ENCODE measurements at regions not wholly inside any gene's neighbourhood (a gene's known extent, or its start where the extent isn't known, plus 50 kb on each side); places are given as distances from the start of the nearest gene placed in this dataset.
"Not testable (repeated sequence)": the region's sequence is repeated elsewhere in the genome, so short reads cannot be mapped to it uniquely, and the experiment has no call there.

DNA sequence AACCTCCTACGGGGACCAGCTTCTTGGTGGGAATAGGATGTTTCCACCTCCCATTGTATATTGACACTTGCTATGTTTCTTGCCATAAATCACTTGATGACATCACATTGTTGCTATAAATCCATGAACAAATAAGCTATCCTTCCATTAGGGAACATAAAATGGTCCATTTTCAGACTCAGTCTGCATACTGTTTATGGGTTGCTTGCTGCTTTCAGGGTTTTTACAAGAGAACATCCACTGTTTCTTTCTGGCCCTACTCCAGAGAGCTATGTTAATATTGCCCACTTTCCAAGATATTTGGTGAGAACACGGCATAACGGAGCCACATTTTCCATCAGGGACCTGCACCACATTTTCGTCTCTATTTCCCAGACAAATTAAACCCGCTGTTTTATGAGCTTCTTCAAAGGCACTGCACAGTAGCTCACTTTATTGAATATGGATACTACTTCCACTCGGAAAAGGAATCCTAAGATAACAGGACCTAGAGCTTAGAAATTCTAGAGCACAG lies 800.2 kb downstream of the KCNJ2 start:
- no peak for DNase-seq
- no peak for ATAC-seq
- intact Hi-C loops (cut with DNase I), result no loop called here

DNA sequence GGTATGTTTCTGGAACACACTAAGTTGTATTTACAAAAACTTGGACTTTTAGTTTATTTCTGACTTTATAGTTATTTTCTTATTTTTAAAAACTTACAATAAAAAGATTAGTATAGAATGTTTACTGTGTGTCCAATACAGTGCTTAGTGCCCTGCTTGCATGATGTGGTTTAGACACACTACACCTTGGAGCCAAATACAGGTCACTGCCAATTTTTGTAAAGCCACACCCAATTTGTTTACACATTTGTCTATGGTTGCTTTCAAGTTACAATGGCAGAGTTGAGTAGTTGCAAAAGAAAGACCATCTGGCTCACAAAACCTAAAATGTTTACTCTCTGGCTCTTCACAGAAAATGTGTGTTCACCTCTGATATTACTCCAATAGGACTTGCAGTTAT lies 807.1 kb downstream of the KCNJ2 start:
- DNase-seq, result no peak
- ATAC-seq, result no peak
- intact Hi-C loops (cut with DNase I), result no loop called here

DNA sequence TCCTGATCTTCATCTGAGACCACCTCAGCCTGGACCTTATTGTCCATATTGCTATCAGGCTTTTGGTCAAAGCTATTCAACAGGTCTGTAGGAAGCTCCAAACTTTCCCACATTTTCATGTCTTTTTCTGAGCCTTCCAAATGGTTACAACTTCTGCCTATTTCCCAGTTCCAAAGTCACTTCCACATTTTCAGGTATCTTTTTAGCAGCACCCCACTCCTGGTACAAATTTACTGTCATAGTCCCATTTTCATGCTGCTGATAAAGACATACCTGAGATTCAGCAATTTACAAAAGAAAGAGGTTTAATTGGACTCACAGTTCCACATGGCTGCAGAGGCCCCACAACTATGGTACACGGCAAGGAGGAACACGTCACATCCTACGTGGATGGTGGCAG lies 815.5 kb downstream of the KCNJ2 start:
- DNase-seq (no peak), ATAC-seq (no peak)
- intact Hi-C loops (cut with DNase I), result no loop called here

DNA sequence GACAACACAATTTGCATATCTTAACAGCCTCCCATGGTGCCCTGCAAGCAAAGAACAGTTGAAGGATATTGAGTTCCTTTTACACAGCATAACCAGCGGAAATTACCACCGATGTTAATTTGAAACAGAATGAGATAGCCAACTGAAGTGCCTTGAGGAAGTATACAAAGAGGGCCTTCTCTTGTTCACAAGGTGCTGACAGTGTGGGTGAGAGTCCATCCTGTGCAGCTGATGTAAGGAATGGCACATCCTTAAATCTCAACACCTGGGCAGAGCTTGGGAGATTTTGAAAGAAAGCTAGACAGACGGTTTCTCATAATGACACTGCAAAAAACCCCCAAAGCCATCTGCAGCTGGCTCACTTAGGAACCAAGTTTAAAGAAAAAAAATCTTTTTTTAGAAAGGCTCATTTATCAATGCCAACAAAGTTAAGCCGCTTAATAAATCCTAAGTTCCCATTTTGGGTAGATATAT lies 818.6 kb downstream of the KCNJ2 start:
- ATAC-seq, result no peak
- DNase-seq, result no peak
- intact Hi-C loops (cut with DNase I), result no loop called here

DNA sequence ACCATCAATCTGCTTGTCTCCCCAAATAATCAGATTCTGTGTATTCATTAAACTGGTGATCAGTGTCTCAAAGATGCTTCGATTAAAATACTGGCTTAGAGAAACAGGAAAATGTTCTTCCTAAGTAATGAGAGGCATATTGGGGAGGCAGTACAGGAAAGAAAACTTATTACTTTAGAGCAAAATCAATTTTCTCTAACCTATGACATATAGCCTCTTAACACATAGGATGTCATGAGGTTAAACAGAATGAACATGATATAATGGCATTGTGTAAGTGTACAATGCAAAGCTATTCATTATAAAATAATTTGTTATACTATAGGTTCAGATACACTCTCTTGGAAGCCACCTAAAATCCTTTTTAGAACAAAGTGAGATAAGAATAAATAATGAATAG lies 819.3 kb downstream of the KCNJ2 start:
- intact Hi-C loops (cut with DNase I), result no loop called here
- DNase-seq, result no peak

DNA sequence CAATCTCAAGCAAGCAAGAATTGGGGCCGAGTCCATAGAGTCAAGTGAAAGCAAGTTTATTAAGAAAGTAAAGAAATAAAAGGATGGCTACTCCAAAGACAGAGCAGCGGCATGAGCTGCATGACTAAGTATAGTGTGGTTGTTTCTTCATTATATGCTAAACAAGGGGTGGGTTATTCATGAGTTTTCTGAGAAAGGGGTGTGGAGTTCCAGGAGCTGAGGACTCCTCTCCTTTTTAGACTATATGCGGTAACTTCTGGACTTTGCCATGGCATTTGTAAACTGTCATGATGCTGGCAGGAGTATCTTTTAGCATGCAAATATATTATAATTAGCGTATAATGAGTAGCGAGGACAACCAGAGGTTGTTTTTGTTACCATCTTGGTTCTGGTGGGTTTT lies 819.9 kb downstream of the KCNJ2 start:
- DNase-seq (no peak), ATAC-seq (no peak)
- intact Hi-C loops (cut with DNase I), result no loop called here

More for the DNA sequence above, 819.3 kb downstream of the KCNJ2 start:
- ATAC-seq, result no peak

DNA sequence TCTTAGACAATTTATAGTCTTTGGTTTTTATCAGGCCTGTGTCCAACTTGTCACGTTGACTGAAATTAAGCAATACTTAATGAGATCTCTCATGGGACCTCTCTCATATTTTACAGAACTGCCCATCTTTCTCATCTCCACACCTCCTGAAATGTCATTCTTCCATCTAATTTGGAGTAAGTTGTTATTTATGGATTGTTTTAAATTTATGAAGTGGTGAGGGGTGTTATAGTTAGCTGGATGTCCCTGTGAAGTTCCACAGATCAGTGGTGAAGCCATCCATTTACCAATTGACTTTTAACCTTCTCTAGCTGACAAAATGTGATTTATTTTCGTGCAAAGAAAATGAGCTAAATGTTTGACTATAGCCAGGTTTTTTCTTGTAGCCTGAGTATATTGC lies 824.9 kb downstream of the KCNJ2 start:
- ATAC-seq (no peak), DNase-seq (no peak)
- intact Hi-C loops (cut with DNase I), result no loop called here

DNA sequence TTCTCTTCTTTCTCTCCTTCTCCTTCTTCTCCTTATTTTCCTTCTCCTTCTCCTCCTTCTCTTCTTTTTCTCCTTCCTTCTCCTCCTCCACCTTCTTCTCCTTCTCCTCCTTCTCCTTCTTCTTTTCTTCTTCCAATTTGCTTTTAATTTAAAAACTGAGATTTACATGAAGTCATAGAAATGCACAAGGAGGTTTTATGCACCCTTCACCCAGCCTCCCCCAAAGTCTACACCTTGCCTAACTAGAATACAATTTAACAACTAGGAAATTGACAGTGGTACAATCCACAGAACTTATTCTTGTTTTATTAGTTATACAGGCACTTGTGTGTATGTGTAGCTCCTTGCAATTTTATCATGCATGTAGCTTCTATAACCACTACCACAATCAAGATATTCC lies 826.7 kb downstream of the KCNJ2 start:
- intact Hi-C loops (cut with DNase I), result no loop called here
- ATAC-seq (no peak), DNase-seq (no peak)

DNA sequence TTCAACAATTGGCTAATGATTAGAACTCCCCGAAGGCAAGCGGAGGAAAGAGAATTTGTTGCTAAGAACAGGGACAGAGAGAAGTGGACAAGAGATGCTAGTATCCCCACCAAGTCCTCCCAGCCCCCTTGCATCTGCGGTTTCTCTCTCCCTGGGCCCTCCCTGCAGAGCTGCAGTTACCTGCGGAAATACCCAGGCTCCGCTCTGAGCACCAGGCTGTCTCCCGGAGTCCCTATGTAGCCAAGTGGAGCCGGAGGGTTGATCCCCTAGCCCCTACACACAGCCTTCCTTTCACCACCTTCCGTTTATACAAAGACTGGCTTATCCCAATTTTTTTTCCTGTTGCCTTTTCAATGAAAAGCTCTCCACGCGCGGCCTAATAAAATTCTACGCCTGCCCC lies 834.4 kb downstream of the KCNJ2 start:
- no peak for DNase-seq
- ATAC-seq, result no peak
- intact Hi-C loops (cut with DNase I), result no loop called here

DNA sequence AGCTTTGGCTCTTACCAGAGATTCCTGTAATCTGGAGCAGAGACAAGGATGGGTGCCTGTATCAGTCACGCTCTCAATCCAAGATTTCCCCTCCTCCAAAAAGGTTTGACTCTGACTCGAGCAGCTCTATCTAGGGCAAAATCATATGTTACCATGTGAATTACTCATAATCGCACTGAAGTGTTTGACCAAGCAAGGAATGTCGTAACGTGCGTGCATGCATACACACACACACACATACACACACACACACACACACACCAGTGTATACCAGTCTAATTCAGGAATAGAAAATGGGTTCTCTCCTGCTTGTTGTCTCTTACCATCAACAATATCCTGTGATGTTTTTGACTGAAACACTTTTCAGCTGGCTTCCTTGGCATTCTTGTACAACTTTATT lies 835.1 kb downstream of the KCNJ2 start:
- intact Hi-C loops (cut with DNase I), result no loop called here
- DNase-seq (no peak), ATAC-seq (no peak)

DNA sequence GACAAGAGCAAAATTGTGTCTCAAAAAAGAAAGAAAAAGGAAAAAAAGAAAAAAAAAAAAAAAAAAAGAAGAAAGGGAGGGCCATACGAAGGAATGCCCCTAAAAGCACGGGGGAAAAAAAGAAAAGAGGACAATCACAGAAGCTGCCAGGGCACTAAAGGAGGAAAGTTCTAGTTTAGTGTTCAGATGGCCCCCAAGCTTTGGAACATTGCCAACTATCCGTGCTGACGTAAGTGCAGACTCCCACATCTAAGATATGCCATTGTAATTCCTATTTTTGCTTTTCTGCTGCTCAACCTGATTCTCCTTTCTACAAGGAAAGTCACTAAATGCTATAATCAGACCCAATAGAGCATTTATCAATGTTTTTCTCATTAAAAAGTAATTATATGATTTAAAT lies 842.1 kb downstream of the KCNJ2 start:
- no peak for DNase-seq
- intact Hi-C loops (cut with DNase I), result no loop called here
- no peak for ATAC-seq

DNA sequence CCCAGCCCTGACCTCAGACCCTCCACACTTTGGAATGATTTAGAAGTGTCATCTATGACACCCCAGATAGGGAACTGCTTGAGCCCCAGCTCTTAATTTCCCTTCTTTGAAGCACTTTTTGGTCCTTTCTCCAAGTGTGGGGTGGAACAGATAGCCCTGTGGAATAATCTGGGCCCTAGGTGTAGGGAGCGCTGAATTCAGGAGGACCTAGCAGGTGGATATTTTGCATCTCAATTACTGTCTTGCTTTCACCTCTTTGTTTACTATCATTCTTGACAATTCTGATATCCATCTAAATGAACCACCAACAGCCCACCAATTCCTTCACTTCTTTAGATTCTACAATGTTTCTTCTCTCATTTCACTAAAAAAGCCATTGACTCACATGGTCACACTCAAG lies 850.4 kb downstream of the KCNJ2 start:
- ATAC-seq (no peak), DNase-seq (no peak)
- intact Hi-C loops (cut with DNase I), result no loop called here

DNA sequence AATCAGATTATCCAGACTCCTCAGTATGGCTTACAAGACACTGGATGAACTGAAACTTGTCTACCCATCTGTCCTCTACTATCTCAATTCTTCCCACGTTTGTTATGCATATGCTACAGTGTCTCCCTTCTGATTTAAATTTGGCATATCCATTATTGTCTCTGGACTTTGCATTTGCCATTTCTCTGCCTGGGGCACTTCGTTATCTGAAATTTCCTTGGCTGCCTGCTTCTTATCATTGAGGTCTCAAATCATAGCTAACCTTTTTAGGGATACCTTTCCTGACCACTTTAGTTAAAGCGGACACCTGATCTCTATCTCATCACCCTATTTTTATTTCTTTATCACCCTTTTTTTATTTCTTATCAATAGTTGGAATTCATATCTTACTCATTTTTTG lies 853.4 kb downstream of the KCNJ2 start:
- ATAC-seq (no peak), DNase-seq (no peak)
- intact Hi-C loops (cut with DNase I), result no loop called here

DNA sequence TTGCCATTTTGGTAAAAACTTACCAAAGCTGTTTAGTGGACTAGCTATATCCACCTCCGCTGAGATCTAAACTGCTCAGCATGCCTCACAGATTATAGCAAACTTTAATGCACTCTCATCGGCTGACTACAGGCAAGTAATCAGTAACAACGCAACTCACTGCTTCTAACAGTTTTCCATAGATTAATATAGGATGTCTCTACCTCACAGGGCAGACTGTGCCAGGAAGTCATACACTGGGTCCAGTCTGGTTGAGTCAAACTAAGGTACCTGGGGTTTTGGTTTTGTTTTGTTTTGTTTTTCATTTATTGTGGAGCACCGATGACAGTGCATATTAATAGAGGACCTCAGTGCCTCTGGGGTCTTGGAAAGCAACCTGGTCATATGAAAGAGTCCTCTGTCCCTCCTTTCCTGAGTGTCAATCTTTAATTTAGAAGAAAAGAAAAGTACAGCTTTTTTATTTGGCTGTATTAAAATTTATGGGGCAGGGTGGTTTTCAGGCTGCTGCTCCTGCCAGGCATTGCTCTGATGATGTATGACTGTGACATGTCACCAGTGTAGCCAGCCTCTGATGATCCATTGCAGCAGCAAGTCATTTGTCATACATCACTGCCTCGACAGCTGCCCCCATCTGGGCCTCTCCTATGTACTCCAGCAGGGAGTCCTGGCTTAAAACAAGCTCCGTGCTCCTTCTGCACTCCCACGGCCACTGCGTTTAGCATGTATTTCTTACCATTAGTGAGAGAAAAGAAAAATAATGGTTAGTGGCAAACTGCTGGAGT lies 854.1 kb downstream of the KCNJ2 start:
- ATAC-seq (peak in 1 of 2 donors; percentile 51), DNase-seq (no peak)
- intact Hi-C loops (cut with DNase I), result no loop called here

DNA sequence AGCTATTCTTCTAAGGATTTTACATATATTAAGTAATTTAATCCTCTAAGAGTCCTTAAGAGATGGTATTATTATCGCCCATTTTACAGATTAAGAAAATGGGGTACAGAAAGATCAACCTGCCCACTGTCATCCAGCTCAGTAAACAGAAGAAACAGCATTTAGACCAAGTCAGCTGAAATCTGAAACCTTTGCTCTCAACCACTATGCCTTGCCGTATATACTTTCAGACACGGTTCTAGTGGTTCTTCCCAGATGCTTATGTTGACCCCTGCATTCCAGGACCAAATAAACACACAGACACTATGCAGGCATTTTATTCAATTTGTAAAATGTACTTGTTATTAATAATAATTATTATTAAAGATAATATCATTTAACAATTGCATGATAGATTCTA lies 854.8 kb downstream of the KCNJ2 start:
- DNase-seq (no peak), ATAC-seq (no peak)
- intact Hi-C loops (cut with DNase I), result no loop called here

DNA sequence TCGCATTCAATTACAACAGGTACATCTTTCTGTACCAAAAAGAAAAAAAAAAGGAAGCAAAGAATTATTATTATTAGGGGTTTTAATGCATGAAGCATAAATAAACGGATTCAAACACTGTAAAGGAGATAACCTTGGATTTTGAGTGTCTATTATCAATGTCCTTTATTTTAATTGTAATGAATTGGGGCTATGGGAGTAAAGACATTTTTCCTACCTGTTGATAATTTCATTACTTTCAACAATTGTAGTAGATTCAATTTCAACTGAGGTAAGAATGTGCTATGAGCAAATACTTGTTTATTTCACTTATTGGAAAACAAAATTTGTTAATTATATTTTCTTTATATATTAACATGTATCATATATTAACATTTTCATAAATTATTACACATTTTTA lies 855.6 kb downstream of the KCNJ2 start:
- DNase-seq (no peak), ATAC-seq (no peak)
- intact Hi-C loops (cut with DNase I), result no loop called here

DNA sequence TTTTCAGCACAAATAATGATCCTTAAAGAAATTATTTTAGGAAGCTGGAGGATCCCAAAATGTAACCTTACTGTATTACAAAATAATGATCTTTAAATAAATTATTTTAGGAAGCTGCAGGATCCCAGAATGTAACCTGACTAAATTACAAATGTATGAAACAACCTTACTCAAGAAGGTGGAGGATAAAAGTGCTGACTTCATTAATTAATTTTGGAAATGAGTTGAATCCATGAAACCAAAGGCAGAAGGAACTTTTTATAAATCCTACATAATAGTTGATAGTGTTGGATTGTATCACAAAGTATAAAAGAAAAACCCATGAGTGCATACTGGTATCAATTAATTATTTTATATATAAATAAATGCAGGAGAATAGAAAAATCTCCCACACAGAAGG lies 859.9 kb downstream of the KCNJ2 start:
- ATAC-seq (no peak), DNase-seq (no peak)
- intact Hi-C loops (cut with DNase I), result no loop called here

DNA sequence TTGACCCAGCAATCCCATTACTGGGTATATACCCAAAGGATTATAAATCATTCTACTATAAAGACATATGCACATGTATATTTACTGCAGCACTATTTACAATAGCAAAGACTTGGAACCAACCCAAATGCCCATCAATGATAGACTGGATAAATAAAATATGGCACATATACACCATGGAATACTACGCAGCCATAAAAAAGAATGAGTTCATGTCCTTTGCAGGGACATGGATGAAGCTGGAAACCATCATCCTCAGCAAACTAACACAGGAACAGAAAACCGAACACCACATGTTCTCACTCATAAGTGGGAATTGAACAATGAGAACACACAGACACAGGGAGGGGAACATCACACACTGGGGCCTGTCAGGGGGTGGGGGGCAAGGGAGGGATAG lies 862.0 kb downstream of the KCNJ2 start:
- ATAC-seq; DNase-seq; intact Hi-C loops (cut with DNase I): not testable (repeated sequence)

DNA sequence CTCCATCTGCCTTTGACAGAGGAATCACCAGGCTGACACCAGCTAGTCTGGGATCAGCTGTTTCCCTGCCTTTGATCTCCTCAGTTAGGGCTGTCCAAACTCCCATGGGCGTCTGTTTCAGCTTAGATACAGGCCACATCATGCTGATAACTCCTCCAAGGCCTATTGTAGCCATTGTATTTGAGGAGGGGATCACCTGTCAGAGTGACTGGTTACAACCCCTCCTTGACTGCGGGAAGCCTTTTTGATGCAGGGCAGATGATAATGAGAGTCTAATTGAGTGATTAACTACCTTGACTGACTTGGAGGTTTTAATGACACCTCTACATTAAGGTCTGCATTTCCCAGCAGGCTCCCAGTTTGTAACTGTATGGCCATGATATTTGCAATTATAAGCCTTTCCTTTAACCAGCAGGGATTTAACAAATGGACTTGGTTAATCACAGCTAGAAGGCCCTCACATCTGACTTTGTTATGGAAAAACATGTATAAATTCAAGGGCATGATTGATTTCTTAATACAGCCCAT lies 863.5 kb downstream of the KCNJ2 start:
- DNase-seq, result no peak
- intact Hi-C loops (cut with DNase I), result no loop called here
- ATAC-seq, result no peak

DNA sequence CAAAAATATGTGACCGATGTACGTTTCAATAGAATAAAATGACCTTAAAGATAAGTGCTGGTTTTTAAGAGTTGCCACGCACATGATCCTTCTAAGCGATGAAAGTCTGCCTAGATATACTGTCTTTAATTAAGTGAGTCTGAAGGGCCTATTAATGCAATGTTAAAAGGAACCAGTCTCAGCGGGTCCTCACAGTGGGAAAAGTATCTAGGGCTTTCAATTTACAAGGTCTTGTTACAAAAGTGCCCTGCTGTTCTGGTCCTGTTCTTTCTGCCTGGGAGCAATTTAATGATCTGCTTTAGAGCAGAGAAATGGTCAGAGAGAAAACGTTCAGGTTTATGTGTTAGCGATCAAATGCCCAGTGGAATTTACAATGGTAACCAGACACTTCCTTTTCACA lies 864.0 kb downstream of the KCNJ2 start:
- ATAC-seq (no peak), DNase-seq (no peak)
- intact Hi-C loops (cut with DNase I), result no loop called here

DNA sequence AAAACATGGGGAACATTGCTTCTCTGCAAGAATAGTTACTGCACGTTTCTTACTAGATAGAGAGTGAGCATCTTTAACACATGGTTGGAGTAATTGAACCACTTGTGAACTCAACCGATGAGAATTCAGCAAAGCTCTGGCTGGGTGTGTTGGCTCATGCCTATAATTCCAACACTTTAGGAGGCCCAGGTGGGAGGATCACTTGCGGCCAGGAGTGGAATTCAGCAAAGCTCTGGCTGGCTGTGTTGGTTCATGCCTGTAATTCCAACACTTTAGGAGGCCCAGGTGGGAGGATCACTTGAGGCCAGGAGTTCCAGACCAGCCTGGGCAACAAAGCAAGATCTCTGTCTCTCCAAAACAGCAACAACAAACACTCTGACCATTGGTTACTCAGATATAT lies 865.9 kb downstream of the KCNJ2 start:
- intact Hi-C loops (cut with DNase I), result no loop called here
- DNase-seq (no peak), ATAC-seq (no peak)
